GM21360 (cell line): ENCODE measurements at regions not wholly inside any gene's neighbourhood (a gene's known extent, or its start where the extent isn't known, plus 50 kb on each side); places are given as distances from the start of the nearest gene placed in this dataset.

Source experiments
- ATAC-seq: cut with Tn5 transposase; IDR thresholded peaks from one replicate; pipeline ENCODE4 v1.9.1; 2021; ENCODE audit warnings: mild to moderate bottlenecking, moderate library complexity; ENCODE audit not compliant: unreplicated experiment

GRCh38 chr9:26329974-26330373 is 562.6 kb downstream of the CAAP1 start:
- ATAC-seq: no peak

GRCh38 chr9:26326563-26326962 is 566.0 kb downstream of the CAAP1 start:
- no peak for ATAC-seq

- ATAC-seq: no peak
Measured at GRCh38 chr9:26325444-26325829, 567.2 kb downstream of the CAAP1 start.

GRCh38 chr9:26324786-26325443 is 567.7 kb downstream of the CAAP1 start:
- ATAC-seq: no peak

- no peak for ATAC-seq
Measured at GRCh38 chr9:26321935-26322334, 570.7 kb downstream of the CAAP1 start.

- ATAC-seq: no peak
Measured at GRCh38 chr9:26319859-26320258, 572.7 kb downstream of the CAAP1 start.

GRCh38 chr9:26313108-26313507 is 579.5 kb downstream of the CAAP1 start:
- no peak for ATAC-seq

- no peak for ATAC-seq
Measured at GRCh38 chr9:26311463-26311995, 581.1 kb downstream of the CAAP1 start.

- ATAC-seq: no peak
Measured at GRCh38 chr9:26310294-26310693, 582.3 kb downstream of the CAAP1 start.

- ATAC-seq: no peak
Measured at GRCh38 chr9:26308328-26308727, 584.3 kb downstream of the CAAP1 start.

GRCh38 chr9:26301659-26302058 is 590.9 kb downstream of the CAAP1 start:
- no peak for ATAC-seq

- ATAC-seq: no peak
Measured at GRCh38 chr9:26301046-26301445, 591.6 kb downstream of the CAAP1 start.

GRCh38 chr9:26296910-26297572 is 595.6 kb downstream of the CAAP1 start:
- no peak for ATAC-seq

- ATAC-seq: no peak
Measured at GRCh38 chr9:26292943-26293342, 599.7 kb downstream of the CAAP1 start.

GRCh38 chr9:26271495-26272122 is 593.4 kb upstream of the TUSC1 start:
- ATAC-seq: no peak

- ATAC-seq: no peak
Measured at GRCh38 chr9:26266146-26266793, 588.0 kb upstream of the TUSC1 start.

GRCh38 chr9:26264709-26265601 is 586.7 kb upstream of the TUSC1 start:
- no peak for ATAC-seq

- no peak for ATAC-seq
Measured at GRCh38 chr9:26263478-26263877, 585.2 kb upstream of the TUSC1 start.

GRCh38 chr9:26262421-26263107 is 584.3 kb upstream of the TUSC1 start:
- no peak for ATAC-seq
